ENCODE measurements at regions not wholly inside any gene's neighbourhood (a gene's known extent, or its start where the extent isn't known, plus 50 kb on each side); places are given as distances from the start of the nearest gene placed in this dataset.

GRCh38 chr1:9449110-9449627 is 90.1 kb upstream of the SLC25A33 start:
- TF ChIP-seq CTCF (conservative IDR thresholded peaks at IDR 0.05) (no peak), ZFX (IDR thresholded peaks at IDR 0.05) (no peak)

Measured in C4-2B (cell line).